ENCODE measurements at regions not wholly inside any gene's neighbourhood (a gene's known extent, or its start where the extent isn't known, plus 50 kb on each side); places are given as distances from the start of the nearest gene placed in this dataset.

- no peak for TF ChIP-seq POLR2A (IDR thresholded peaks at IDR 0.05)
- no peak for TF ChIP-seq CTCF (IDR thresholded peaks at IDR 0.05)
These were observed 86.1 kb downstream of the TMEM167A start for GRCh38 chr5:82991059-82991458.
